GM12873 (cell line): ENCODE measurements at regions not wholly inside any gene's neighbourhood (a gene's known extent, or its start where the extent isn't known, plus 50 kb on each side); places are given as distances from the start of the nearest gene placed in this dataset.

Source experiments
- TF ChIP-seq, protein P1 (sequence below): IDR thresholded peaks from 2 replicates; pipeline ENCODE4 v1.5.1; 2012; ENCODE audit warnings: low read depth, mild to moderate bottlenecking, moderate library complexity, low read length, control low read depth; ENCODE audit not compliant: insufficient read depth; ENCODE audit errors: missing control alignments

DNA sequence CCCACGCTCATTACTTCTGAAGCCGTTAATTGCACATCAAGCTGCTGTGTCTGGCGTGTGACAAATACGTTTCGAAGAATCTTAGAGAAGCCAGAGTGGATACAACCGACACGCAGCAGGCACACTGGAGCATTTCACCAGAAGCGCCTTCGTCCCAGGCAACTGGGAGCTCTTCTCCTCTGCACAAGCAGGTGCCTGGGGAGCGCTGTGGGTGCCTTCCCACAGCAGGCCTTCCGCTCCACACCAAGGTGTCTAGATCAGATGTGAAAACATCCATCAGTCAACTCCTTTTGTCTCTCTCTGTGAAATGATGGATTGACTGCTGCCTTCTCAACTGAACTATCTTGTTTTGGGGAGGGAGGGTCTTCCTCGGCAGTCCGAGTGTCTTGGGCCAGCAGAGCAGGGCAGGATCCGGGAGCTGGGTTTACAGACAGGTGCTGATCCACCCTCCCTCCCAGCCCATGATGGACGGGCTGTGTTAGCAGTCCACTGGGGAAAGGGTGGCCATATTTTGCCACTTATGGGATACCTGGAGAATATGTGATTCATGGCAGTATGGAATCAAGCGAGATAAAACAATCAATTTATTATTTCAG is 326.3 kb downstream of the TCERG1L start:
- TF ChIP-seq, protein P1, sequence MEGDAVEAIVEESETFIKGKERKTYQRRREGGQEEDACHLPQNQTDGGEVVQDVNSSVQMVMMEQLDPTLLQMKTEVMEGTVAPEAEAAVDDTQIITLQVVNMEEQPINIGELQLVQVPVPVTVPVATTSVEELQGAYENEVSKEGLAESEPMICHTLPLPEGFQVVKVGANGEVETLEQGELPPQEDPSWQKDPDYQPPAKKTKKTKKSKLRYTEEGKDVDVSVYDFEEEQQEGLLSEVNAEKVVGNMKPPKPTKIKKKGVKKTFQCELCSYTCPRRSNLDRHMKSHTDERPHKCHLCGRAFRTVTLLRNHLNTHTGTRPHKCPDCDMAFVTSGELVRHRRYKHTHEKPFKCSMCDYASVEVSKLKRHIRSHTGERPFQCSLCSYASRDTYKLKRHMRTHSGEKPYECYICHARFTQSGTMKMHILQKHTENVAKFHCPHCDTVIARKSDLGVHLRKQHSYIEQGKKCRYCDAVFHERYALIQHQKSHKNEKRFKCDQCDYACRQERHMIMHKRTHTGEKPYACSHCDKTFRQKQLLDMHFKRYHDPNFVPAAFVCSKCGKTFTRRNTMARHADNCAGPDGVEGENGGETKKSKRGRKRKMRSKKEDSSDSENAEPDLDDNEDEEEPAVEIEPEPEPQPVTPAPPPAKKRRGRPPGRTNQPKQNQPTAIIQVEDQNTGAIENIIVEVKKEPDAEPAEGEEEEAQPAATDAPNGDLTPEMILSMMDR: no peak

DNA sequence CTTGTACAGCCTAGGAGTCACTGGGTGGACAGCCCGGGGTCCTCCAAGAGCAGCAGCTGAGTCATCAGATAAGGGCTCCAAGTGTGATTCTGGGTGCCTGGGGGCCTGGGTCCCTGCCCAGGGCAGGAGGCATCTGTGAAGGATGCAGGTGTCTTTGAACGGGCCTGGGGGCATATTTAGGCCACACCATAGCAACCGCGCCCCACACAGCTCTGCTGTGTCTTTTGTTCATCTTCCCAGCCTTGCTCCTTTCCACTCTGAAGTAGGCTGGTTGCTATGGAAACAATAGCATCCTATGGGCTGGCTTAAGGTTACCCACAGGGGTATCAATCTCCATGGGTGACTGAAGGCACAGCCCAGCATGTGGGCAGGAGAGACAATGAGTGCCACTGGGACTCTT is 324.7 kb downstream of the TCERG1L start:
- TF ChIP-seq, protein P1: no peak

DNA sequence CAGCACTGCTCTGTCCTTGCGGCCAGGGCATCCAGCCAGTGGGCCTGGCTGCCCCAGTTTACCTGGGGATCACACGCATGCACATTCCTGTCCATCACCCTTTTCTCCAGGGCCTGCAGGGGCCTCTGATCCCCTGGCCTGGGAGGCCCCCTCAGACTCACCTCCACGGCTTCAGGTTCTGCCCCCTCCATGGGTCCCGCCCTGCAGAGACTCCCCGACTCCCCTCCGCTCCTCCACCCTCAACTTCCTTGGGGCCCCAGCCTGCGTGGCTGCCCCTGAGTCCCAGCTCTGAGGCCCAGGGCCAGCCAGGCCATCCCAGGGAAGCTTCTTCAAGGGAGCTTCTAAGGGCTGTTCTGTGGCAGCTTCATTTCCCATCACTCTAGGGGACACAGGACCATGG is 324.1 kb downstream of the TCERG1L start:
- TF ChIP-seq, protein P1: no peak

DNA sequence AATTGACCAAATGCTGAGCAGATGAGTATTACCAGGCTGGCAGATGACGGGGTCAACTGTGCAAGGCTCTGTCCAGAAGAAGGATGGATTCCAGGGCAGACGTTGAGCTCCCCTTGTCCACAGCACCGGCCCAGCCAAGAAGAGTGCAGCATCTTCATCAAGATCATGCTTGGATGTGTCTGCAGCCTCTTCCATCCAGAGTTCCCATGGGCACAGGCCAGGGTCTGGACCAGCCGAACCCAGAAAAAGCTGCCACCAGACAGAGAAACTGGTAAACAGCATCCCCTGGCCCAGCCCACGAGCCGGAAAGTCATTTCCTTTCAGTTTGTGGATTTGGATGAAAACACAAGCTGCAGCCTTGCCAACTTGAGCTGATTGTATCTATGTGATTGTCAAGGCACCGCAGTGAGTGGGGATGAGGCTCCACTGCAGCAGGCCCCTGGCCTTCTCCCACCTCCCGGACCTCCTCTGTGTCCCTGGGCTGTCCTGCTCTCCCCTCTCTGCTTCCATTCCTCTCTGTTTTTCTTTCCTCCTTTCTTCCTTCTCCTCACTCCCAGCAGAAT is 321.8 kb downstream of the TCERG1L start:
- TF ChIP-seq, protein P1: no peak

DNA sequence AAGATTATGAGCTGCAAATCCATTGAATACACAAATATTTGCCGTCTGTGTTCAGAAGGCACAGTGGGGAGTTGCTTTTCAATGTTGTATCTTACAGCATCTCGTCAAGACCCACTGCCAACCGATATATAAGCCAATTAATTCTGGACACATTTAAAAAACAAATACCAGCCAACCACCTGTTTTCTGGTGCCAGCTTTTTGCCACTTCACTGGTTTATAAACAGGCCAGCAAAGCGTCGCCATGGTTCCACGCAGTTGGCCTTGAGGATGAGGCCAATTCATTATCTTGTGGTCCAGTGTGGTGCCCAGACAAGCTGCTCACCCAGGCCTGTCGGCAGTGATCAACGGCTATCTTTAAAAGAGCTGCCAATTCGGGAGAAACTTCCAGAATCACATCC is 321.0 kb downstream of the TCERG1L start:
- TF ChIP-seq, protein P1: no peak

DNA sequence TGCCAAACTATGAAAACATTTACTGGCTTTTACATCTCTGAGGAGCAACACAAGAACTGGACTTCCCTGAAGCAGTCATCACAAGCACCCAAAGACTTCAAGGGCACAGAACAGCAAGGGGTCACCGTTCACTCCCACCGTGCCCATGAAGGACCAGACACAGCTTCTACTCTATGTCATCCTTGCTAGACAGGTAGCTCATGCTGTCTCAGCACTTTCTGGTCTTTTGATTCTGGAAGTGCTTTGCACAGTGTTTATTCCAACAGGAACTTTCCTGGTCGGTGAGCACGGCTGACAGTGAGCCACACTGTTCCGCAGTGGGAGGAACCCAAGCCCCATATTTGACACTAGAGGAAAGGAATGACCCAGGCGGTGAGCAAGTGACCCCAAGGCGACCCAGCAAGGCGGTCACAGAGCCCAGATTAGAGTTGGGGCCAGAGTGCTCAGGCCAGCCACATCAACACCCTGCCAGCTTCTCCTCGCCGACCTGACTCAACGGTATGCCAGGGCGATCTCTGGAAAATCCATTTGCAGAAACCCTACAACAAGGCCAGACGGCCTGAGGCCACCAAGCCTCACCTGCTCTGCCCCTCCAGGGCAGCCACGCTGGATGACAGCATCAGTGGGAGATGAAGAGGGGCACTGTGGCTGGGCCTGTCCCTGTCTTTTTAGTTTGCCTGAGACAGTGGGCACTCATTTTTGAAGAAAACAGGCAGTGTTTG is 318.6 kb downstream of the TCERG1L start:
- TF ChIP-seq, protein P1: no peak

DNA sequence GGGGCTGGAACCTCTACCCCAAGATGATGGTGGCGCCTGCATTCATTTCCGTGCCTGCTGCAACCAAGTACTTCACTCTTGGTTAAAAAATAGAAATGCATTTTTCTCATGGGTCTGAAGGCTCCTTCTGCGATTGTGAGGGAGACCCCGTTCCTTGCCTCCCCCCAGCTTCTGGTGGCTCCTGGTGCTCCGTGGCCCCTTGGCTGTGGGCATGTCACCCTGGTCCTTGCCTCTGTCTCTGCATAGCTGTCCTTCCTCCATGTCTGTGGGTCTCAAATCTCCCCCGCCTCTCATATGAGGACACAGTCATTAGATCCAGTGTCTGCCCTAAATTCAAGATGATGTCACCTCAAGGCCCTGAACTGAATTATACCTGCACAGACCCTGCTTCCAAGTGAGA is 317.9 kb downstream of the TCERG1L start:
- TF ChIP-seq, protein P1: no peak
